GM23338 (cell line): ENCODE measurements at regions not wholly inside any gene's neighbourhood (a gene's known extent, or its start where the extent isn't known, plus 50 kb on each side); places are given as distances from the start of the nearest gene placed in this dataset.

Source experiments
- CTCF ChIP-seq, 2 experiments: fragments of 200-600 bp in 1 of 2; sonication (generic) in 1 of 2; conservative IDR thresholded peaks; 2 replicates each; pipeline versions ENCODE4 v1.5.1 to v1.6.1; 2016 to 2017; ENCODE audit warnings: antibody characterized with exemption in 2 of 2, low read depth in 2 of 2, mild to moderate bottlenecking in 2 of 2, moderate library complexity in 1 of 2
- EZH2 ChIP-seq: fragments of 200-600 bp; sonication (generic); IDR thresholded peaks from one replicate; pipeline ENCODE4 v1.8.0; 2017; ENCODE audit warnings: antibody characterized with exemption, mild to moderate bottlenecking, low read depth; ENCODE audit not compliant: unreplicated experiment
- EZH2phosphoT487 ChIP-seq: fragments of 200-600 bp; sonication (generic); IDR thresholded peaks from one replicate; pipeline ENCODE4 v1.8.1; 2018; ENCODE audit warnings: antibody characterized with exemption; ENCODE audit not compliant: unreplicated experiment
- NANOG ChIP-seq: IDR thresholded peaks from 2 replicates; pipeline ENCODE4 v1.6.1; 2016; ENCODE audit warnings: antibody characterized with exemption, borderline replicate concordance
- POLR2AphosphoS5 ChIP-seq: IDR thresholded peaks from 2 replicates; pipeline ENCODE4 v1.6.1; 2016; ENCODE audit warnings: antibody characterized with exemption, low read depth
- REST ChIP-seq: IDR thresholded peaks from one replicate; pipeline ENCODE4 v1.6.1; 2018; ENCODE audit warnings: antibody characterized with exemption; ENCODE audit not compliant: unreplicated experiment

GRCh38 chr10:21238044-21238443, 287.4 kb downstream of the SKIDA1 start:
- no peak for TF ChIP-seq REST
- TF ChIP-seq CTCF (conservative IDR thresholded peaks at IDR 0.05; ENCODE audit: low read depth in 2 of 2): no peak
- no peak for TF ChIP-seq EZH2
- no peak for TF ChIP-seq NANOG
- TF ChIP-seq EZH2phosphoT487: no peak
- TF ChIP-seq POLR2AphosphoS5: no peak
